Sigmoid colon (tissue), 6 donors: ENCODE measurements at regions not wholly inside any gene's neighbourhood (a gene's known extent, or its start where the extent isn't known, plus 50 kb on each side); places are given as distances from the start of the nearest gene placed in this dataset.

Experiments
- DNase-seq: peaks from one replicate; pipeline ENCODE4 v3.0.0-alpha.2; 2019
- H3K27ac ChIP-seq, 4 donors: fragments of 200-600 bp; sonication (generic); one replicate each; pipeline ENCODE4 v1.5.1; 2016 to 2019; ENCODE audit warnings: mild to moderate bottlenecking in 1 of 4
- H3K27me3 ChIP-seq, 3 donors: fragments of 200-600 bp; sonication (generic); one replicate each; pipeline ENCODE4 v1.5.1; 2019; ENCODE audit warnings: mild to moderate bottlenecking in 1 of 3
- H3K36me3 ChIP-seq, 4 donors: fragments of 200-600 bp; sonication (generic); one replicate each; pipeline ENCODE4 v1.5.1; 2016 to 2019
- H3K4me1 ChIP-seq, 4 donors: fragments of 200-600 bp; sonication (generic); one replicate each; pipeline ENCODE4 v1.5.1; 2017 to 2019
- H3K4me3 ChIP-seq, 4 donors: fragments of 200-600 bp; sonication (generic); one replicate each; pipeline ENCODE4 v1.5.1; 2017 to 2019; ENCODE audit warnings: mild to moderate bottlenecking in 2 of 4, moderate library complexity in 1 of 4
- H3K9me3 ChIP-seq, 4 donors: fragments of 200-600 bp in 3 of 4; sonication (generic) in 3 of 4; one replicate each; pipeline versions ENCODE4 v1.5.1 to v1.6.1; 2013 to 2019
- EP300 ChIP-seq, 4 donors: sonication (generic); formaldehyde crosslinking; IDR thresholded peaks; one replicate each; pipeline ENCODE4 v1.6.1; 2017; ENCODE audit warnings: antibody characterized with exemption in 4 of 4
- POLR2A ChIP-seq, 2 donors: fragments of 450-650 bp; IDR thresholded peaks; one replicate each; pipeline ENCODE4 v1.6.1; 2016; ENCODE audit warnings: antibody characterized with exemption in 2 of 2, mild to moderate bottlenecking in 2 of 2, moderate library complexity in 2 of 2
- POLR2AphosphoS5 ChIP-seq, 4 donors: sonication (generic); formaldehyde crosslinking; IDR thresholded peaks; one replicate each; pipeline ENCODE4 v1.6.1; 2017; ENCODE audit warnings: antibody characterized with exemption in 4 of 4
- WGBS, 2 donors: extraction: QIAGEN DNeasy Blood & Tissue Kit; methylation state at CpG; one replicate each; pipeline ENCODE4 v1.1.7; 2013; 5-methylcytosine and 5-hydroxymethylcytosine counted together
- intact Hi-C: fragments of 100-400 bp; cut with DNase I; formaldehyde crosslinking; loops from one replicate; pipeline ENCODE4 v1.15.1; 2023
- TF ChIP-seq, protein P1 (sequence below), 4 experiments: fragments of 450-650 bp in 3 of 4; fragments of 200-600 bp in 1 of 4; IDR thresholded peaks; one replicate each; pipeline ENCODE4 v1.5.1; 2016 to 2019; ENCODE audit warnings: antibody characterized with exemption in 4 of 4, mild to moderate bottlenecking in 3 of 4, moderate library complexity in 2 of 4
- donor health status: healthy with polysubstance abuse.
- donor health status: healthy.

DNA sequence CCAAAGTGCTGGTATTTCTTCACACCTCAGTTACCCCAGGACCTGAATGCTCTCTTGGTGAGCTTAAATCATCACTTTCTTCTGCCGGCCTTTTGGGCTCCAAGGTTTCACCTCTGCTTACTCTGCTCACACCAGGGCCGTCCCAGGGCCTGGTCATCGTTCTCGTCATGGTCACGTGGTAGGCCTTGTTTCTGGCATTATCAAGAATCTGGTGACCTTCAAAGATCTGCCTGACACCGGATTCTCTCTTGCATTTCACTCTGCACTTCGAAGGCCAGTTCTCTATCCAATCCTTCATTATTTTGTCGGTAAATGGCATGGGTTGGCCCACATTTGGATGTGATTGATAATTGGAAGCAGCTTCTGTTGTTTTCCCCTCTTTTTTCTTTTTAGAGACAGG, 80.5 kb downstream of the HRH4 start:
- intact Hi-C loops: loop anchor here (10.0 kb wide), 1 partner anchor 194 kb away; no protein-coding TSS in a partner anchor
- no peaks in the 10 kb centered on the region for H3K27me3 ChIP-seq
- H3K36me3 ChIP-seq: no peaks in the 10 kb centered on the region
- no peaks in the 10 kb centered on the region for H3K4me1 ChIP-seq
- TF ChIP-seq EP300 (IDR thresholded peaks at IDR 0.05) (no peak), POLR2AphosphoS5 (IDR thresholded peaks at IDR 0.05) (no peak), POLR2A (IDR thresholded peaks at IDR 0.05) (no peak)
- TF ChIP-seq, protein P1, sequence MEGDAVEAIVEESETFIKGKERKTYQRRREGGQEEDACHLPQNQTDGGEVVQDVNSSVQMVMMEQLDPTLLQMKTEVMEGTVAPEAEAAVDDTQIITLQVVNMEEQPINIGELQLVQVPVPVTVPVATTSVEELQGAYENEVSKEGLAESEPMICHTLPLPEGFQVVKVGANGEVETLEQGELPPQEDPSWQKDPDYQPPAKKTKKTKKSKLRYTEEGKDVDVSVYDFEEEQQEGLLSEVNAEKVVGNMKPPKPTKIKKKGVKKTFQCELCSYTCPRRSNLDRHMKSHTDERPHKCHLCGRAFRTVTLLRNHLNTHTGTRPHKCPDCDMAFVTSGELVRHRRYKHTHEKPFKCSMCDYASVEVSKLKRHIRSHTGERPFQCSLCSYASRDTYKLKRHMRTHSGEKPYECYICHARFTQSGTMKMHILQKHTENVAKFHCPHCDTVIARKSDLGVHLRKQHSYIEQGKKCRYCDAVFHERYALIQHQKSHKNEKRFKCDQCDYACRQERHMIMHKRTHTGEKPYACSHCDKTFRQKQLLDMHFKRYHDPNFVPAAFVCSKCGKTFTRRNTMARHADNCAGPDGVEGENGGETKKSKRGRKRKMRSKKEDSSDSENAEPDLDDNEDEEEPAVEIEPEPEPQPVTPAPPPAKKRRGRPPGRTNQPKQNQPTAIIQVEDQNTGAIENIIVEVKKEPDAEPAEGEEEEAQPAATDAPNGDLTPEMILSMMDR (IDR thresholded peaks at IDR 0.05): no peak
- 82 to 83% methylated on average over 8 of the region's 8 CpGs for WGBS, 2 donors
- no peaks in the 10 kb centered on the region for H3K9me3 ChIP-seq
- H3K27ac ChIP-seq: no peak overlapping the region
- DNase-seq: no peak
- no peak overlapping the region for H3K4me3 ChIP-seq

DNA sequence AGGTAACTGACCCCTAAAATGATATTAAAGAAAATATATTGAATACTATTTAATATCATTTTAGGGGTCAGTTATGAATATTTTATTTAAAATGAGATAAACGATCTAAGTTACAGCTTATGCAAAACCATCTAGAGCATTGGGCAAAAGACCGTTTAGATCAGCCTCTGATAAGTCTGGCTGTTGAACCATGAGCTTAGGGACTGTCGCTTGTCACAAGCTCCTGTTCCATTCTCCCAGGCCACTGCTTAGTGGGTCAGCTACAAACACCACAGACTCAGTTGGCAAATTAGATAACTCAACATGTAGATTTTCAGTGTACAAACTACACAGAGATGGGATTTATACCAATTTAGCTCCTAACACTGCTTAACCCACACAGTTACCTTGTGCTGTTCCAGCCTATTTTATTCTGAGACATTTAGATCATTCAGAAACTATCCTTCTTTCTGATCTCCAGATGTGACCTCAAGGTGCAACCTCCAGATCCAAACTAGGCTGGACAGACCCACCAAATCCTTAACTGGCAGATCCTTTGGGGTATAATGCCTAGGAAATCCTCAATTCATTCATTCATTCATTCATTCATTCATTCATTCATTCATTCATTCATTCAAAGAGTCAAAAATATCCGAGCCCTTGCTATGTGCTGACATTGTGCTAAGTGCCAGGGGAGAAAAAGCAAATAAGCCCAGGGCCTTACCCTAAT, 82.8 kb downstream of the HRH4 start:
- no peaks in the 10 kb centered on the region for H3K36me3 ChIP-seq
- no peak overlapping the region for H3K27ac ChIP-seq
- no peak for TF ChIP-seq POLR2AphosphoS5 (IDR thresholded peaks at IDR 0.05)
- no peak for TF ChIP-seq POLR2A (IDR thresholded peaks at IDR 0.05)
- no peak for TF ChIP-seq EP300 (IDR thresholded peaks at IDR 0.05)
- TF ChIP-seq, protein P1 (IDR thresholded peaks at IDR 0.05): no peak
- 63 to 83% methylated on average over 4 of the region's 4 CpGs for WGBS, 2 donors
- DNase-seq: no peak
- no peak overlapping the region for H3K4me3 ChIP-seq
- no peaks in the 10 kb centered on the region for H3K9me3 ChIP-seq
- intact Hi-C loops: loop anchor here (10.0 kb wide), 1 partner anchor 192 kb away; no protein-coding TSS in a partner anchor
- H3K27me3 ChIP-seq: no peaks in the 10 kb centered on the region
- no peaks in the 10 kb centered on the region for H3K4me1 ChIP-seq

DNA sequence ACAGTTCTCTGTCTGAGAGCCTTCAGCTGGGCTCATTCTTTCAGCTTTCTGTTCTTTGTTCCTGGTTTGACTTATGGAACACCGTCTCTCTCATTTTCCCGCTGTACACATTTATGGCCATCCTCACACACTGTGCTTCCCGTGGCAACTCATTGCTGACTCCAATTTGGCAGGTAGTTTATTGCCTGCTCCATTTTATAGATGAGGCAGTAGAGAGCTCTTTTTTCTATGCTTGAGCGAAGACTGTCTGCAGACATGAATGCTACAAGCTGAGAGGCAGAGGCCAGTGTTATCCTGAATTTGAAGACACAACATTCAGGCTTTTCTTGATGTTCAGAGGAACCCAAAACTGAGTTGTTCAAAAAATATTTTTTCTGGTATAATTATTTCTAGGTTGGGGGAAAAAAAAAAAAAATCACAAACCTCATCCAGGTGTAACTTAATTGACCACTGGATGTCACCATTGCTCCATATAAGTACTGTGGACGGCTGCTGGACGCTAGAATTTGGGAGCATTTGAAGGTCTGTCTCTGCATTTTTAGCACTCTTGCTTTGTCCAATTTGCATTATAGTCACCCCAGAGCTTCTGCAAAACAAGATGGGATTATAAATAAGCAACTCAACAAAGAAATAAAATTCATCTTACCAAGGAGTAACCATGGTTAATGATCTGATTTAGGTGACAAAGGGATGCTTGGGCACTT, 83.5 kb downstream of the HRH4 start:
- H3K27me3 ChIP-seq: no peaks in the 10 kb centered on the region
- TF ChIP-seq, protein P1 (IDR thresholded peaks at IDR 0.05): no peak
- TF ChIP-seq POLR2A (IDR thresholded peaks at IDR 0.05) (no peak), EP300 (IDR thresholded peaks at IDR 0.05) (no peak), POLR2AphosphoS5 (IDR thresholded peaks at IDR 0.05) (no peak)
- intact Hi-C loops: loop anchor here (10.0 kb wide), 1 partner anchor 191 kb away; no protein-coding TSS in a partner anchor
- no peaks in the 10 kb centered on the region for H3K36me3 ChIP-seq
- H3K9me3 ChIP-seq: no peaks in the 10 kb centered on the region
- DNase-seq: no peak
- no peak overlapping the region for H3K27ac ChIP-seq
- H3K4me1 ChIP-seq: no peaks in the 10 kb centered on the region
- no peak overlapping the region for H3K4me3 ChIP-seq
- 9 to 56% methylated on average over 6 of the region's 6 CpGs for WGBS, 2 donors

DNA sequence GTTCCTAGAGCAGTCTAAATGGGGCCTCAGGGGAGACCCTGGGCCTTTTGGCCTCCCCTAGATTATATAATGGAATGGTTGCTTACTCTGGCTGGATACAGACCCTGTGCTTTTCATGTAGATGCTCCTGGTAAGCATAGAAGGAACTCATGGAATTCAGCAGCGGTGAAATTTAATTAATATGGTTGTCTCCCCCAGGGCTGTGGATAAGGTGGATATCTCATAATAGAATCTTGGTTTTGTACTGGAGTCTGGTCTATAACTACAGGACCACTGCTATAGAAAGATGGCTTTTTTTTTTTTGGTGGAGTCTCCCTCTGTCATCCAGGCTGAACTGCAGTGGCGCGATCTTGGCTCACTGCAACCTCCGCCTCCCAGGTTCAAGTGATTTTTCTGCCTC, 84.5 kb downstream of the HRH4 start:
- intact Hi-C loops: loop anchor here (10.0 kb wide), 1 partner anchor 190 kb away; no protein-coding TSS in a partner anchor
- 85% methylated on average over 4 of the region's 4 CpGs for WGBS, 2 donors
- Histone ChIP-seq H3K9me3 (no peaks in the 10 kb centered on the region), H3K27ac (no peak overlapping the region), H3K36me3 (no peaks in the 10 kb centered on the region), H3K27me3 (no peaks in the 10 kb centered on the region), H3K4me1 (no peaks in the 10 kb centered on the region), H3K4me3 (no peak overlapping the region)
- no peak for DNase-seq
- TF ChIP-seq POLR2A (IDR thresholded peaks at IDR 0.05) (no peak), POLR2AphosphoS5 (IDR thresholded peaks at IDR 0.05) (no peak), EP300 (IDR thresholded peaks at IDR 0.05) (no peak)
- TF ChIP-seq, protein P1 (IDR thresholded peaks at IDR 0.05): no peak
